Ishikawa (cell line): ENCODE measurements at regions not wholly inside any gene's neighbourhood (a gene's known extent, or its start where the extent isn't known, plus 50 kb on each side); places are given as distances from the start of the nearest gene placed in this dataset.

Experiments used
- CEBPB ChIP-seq: IDR thresholded peaks from 2 replicates; pipeline ENCODE4 v1.6.1; 2012
- CREB1 ChIP-seq: IDR thresholded peaks from 2 replicates; pipeline ENCODE4 v1.6.1; 2012; ENCODE audit warnings: low read depth
- EGR1 ChIP-seq: IDR thresholded peaks from 2 replicates; pipeline ENCODE4 v1.6.1; 2012
- EP300 ChIP-seq: IDR thresholded peaks from 2 replicates; pipeline ENCODE4 v1.6.1; 2012; ENCODE audit warnings: borderline replicate concordance
- FOXM1 ChIP-seq: IDR thresholded peaks from 2 replicates; pipeline ENCODE4 v1.6.1; 2012; ENCODE audit warnings: low read depth, borderline replicate concordance
- MAX ChIP-seq: IDR thresholded peaks from 2 replicates; pipeline ENCODE4 v1.6.1; 2012
- NFIC ChIP-seq: IDR thresholded peaks from 2 replicates; pipeline ENCODE4 v1.6.1; 2012
- RAD21 ChIP-seq: IDR thresholded peaks from 2 replicates; pipeline ENCODE4 v1.6.1; 2012; ENCODE audit warnings: low read depth
- REST ChIP-seq: IDR thresholded peaks from 2 replicates; pipeline ENCODE4 v1.6.1; 2012; ENCODE audit warnings: low read depth, mild to moderate bottlenecking
- TAF1 ChIP-seq: IDR thresholded peaks from 2 replicates; pipeline ENCODE4 v1.6.1; 2012; ENCODE audit warnings: low read depth, mild to moderate bottlenecking
- TCF12 ChIP-seq: IDR thresholded peaks from 2 replicates; pipeline ENCODE4 v1.6.1; 2012; ENCODE audit warnings: low read depth
- TEAD4 ChIP-seq: IDR thresholded peaks from 2 replicates; pipeline ENCODE4 v1.6.1; 2012
- USF1 ChIP-seq: IDR thresholded peaks from 2 replicates; pipeline ENCODE4 v1.6.1; 2012
- YY1 ChIP-seq: IDR thresholded peaks from 2 replicates; pipeline ENCODE4 v1.6.1; 2012; ENCODE audit warnings: low read depth
- ZBTB7A ChIP-seq: IDR thresholded peaks from 2 replicates; pipeline ENCODE4 v1.6.1; 2012; ENCODE audit warnings: low read depth

- no peak for TF ChIP-seq TAF1
Observed at GRCh38 chr14:89015016-89015415, 190.6 kb downstream of the TTC8 start.

- no peak for TF ChIP-seq ZBTB7A
- no peak for TF ChIP-seq REST
- no peak for TF ChIP-seq TEAD4
- TF ChIP-seq YY1: no peak
- TF ChIP-seq CEBPB: no peak
- no peak for TF ChIP-seq MAX
- no peak for TF ChIP-seq EGR1
- TF ChIP-seq NFIC: no peak
- no peak for TF ChIP-seq RAD21
Observed at GRCh38 chr14:89017417-89017816, 193.0 kb downstream of the TTC8 start.

- TF ChIP-seq YY1: no peak
- TF ChIP-seq TEAD4: no peak
- TF ChIP-seq CREB1: no peak
- no peak for TF ChIP-seq MAX
- no peak for TF ChIP-seq EP300
- TF ChIP-seq NFIC: no peak
- no peak for TF ChIP-seq RAD21
- TF ChIP-seq TAF1: no peak
- TF ChIP-seq REST: no peak
- TF ChIP-seq CEBPB: no peak
- TF ChIP-seq FOXM1: no peak
- no peak for TF ChIP-seq USF1
- TF ChIP-seq EGR1: no peak
- TF ChIP-seq ZBTB7A: no peak
- TF ChIP-seq TCF12: no peak
Observed at GRCh38 chr14:89022274-89022673, 197.8 kb downstream of the TTC8 start.

- TF ChIP-seq TAF1 (no peak), FOXM1 (no peak), CREB1 (no peak), YY1 (no peak), TEAD4 (no peak), EGR1 (no peak), TCF12 (no peak), NFIC (no peak), USF1 (no peak), CEBPB (no peak)
Observed at GRCh38 chr14:89024691-89025090, 200.2 kb downstream of the TTC8 start.

GRCh38 chr14:89025561-89026236, 201.2 kb downstream of the TTC8 start:
- TF ChIP-seq NFIC (no peak), YY1 (no peak), TCF12 (no peak), MAX (no peak), CEBPB (no peak), ZBTB7A (no peak), TEAD4 (no peak), EGR1 (no peak), TAF1 (no peak), USF1 (no peak), REST (no peak)
